ENCODE measurements at regions not wholly inside any gene's neighbourhood (a gene's known extent, or its start where the extent isn't known, plus 50 kb on each side); places are given as distances from the start of the nearest gene placed in this dataset.

GRCh38 chr2:236739663-236740062 lies 170.0 kb downstream of the ACKR3 start:
- TF ChIP-seq, protein P1, sequence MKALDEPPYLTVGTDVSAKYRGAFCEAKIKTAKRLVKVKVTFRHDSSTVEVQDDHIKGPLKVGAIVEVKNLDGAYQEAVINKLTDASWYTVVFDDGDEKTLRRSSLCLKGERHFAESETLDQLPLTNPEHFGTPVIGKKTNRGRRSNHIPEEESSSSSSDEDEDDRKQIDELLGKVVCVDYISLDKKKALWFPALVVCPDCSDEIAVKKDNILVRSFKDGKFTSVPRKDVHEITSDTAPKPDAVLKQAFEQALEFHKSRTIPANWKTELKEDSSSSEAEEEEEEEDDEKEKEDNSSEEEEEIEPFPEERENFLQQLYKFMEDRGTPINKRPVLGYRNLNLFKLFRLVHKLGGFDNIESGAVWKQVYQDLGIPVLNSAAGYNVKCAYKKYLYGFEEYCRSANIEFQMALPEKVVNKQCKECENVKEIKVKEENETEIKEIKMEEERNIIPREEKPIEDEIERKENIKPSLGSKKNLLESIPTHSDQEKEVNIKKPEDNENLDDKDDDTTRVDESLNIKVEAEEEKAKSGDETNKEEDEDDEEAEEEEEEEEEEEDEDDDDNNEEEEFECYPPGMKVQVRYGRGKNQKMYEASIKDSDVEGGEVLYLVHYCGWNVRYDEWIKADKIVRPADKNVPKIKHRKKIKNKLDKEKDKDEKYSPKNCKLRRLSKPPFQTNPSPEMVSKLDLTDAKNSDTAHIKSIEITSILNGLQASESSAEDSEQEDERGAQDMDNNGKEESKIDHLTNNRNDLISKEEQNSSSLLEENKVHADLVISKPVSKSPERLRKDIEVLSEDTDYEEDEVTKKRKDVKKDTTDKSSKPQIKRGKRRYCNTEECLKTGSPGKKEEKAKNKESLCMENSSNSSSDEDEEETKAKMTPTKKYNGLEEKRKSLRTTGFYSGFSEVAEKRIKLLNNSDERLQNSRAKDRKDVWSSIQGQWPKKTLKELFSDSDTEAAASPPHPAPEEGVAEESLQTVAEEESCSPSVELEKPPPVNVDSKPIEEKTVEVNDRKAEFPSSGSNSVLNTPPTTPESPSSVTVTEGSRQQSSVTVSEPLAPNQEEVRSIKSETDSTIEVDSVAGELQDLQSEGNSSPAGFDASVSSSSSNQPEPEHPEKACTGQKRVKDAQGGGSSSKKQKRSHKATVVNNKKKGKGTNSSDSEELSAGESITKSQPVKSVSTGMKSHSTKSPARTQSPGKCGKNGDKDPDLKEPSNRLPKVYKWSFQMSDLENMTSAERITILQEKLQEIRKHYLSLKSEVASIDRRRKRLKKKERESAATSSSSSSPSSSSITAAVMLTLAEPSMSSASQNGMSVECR (CRISPR knock-in tag; IDR thresholded peaks at IDR 0.05; ENCODE audit: borderline replicate concordance), result no peak
- TF ChIP-seq, protein P2, sequence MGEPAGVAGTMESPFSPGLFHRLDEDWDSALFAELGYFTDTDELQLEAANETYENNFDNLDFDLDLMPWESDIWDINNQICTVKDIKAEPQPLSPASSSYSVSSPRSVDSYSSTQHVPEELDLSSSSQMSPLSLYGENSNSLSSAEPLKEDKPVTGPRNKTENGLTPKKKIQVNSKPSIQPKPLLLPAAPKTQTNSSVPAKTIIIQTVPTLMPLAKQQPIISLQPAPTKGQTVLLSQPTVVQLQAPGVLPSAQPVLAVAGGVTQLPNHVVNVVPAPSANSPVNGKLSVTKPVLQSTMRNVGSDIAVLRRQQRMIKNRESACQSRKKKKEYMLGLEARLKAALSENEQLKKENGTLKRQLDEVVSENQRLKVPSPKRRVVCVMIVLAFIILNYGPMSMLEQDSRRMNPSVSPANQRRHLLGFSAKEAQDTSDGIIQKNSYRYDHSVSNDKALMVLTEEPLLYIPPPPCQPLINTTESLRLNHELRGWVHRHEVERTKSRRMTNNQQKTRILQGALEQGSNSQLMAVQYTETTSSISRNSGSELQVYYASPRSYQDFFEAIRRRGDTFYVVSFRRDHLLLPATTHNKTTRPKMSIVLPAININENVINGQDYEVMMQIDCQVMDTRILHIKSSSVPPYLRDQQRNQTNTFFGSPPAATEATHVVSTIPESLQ (CRISPR knock-in tag; IDR thresholded peaks at IDR 0.05), result no peak
- no peak for TF ChIP-seq KAT7 (CRISPR knock-in tag; IDR thresholded peaks at IDR 0.05; ENCODE audit: borderline replicate concordance)
- TF ChIP-seq, protein P3, sequence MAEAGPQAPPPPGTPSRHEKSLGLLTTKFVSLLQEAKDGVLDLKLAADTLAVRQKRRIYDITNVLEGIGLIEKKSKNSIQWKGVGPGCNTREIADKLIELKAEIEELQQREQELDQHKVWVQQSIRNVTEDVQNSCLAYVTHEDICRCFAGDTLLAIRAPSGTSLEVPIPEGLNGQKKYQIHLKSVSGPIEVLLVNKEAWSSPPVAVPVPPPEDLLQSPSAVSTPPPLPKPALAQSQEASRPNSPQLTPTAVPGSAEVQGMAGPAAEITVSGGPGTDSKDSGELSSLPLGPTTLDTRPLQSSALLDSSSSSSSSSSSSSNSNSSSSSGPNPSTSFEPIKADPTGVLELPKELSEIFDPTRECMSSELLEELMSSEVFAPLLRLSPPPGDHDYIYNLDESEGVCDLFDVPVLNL (CRISPR knock-in tag; IDR thresholded peaks at IDR 0.05; ENCODE audit: borderline replicate concordance, low read depth), result no peak
- TF ChIP-seq, protein P4, sequence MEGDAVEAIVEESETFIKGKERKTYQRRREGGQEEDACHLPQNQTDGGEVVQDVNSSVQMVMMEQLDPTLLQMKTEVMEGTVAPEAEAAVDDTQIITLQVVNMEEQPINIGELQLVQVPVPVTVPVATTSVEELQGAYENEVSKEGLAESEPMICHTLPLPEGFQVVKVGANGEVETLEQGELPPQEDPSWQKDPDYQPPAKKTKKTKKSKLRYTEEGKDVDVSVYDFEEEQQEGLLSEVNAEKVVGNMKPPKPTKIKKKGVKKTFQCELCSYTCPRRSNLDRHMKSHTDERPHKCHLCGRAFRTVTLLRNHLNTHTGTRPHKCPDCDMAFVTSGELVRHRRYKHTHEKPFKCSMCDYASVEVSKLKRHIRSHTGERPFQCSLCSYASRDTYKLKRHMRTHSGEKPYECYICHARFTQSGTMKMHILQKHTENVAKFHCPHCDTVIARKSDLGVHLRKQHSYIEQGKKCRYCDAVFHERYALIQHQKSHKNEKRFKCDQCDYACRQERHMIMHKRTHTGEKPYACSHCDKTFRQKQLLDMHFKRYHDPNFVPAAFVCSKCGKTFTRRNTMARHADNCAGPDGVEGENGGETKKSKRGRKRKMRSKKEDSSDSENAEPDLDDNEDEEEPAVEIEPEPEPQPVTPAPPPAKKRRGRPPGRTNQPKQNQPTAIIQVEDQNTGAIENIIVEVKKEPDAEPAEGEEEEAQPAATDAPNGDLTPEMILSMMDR (IDR thresholded peaks at IDR 0.05), result no peak
- no peak for TF ChIP-seq AR (CRISPR knock-in tag; IDR thresholded peaks at IDR 0.05)
- no peak for TF ChIP-seq ZNF281 (CRISPR knock-in tag; IDR thresholded peaks at IDR 0.05)
- no peak for TF ChIP-seq NR2C2 (CRISPR knock-in tag; IDR thresholded peaks at IDR 0.05)
- TF ChIP-seq MAX (CRISPR knock-in tag; IDR thresholded peaks at IDR 0.05), result no peak
- TF ChIP-seq, protein P5, sequence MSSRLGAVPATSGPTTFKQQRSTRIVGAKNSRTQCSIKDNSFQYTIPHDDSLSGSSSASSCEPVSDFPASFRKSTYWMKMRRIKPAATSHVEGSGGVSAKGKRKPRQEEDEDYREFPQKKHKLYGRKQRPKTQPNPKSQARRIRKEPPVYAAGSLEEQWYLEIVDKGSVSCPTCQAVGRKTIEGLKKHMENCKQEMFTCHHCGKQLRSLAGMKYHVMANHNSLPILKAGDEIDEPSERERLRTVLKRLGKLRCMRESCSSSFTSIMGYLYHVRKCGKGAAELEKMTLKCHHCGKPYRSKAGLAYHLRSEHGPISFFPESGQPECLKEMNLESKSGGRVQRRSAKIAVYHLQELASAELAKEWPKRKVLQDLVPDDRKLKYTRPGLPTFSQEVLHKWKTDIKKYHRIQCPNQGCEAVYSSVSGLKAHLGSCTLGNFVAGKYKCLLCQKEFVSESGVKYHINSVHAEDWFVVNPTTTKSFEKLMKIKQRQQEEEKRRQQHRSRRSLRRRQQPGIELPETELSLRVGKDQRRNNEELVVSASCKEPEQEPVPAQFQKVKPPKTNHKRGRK (CRISPR knock-in tag; IDR thresholded peaks at IDR 0.05; ENCODE audit: borderline replicate concordance), result no peak
- no peak for TF ChIP-seq USF2 (CRISPR knock-in tag; IDR thresholded peaks at IDR 0.05)
- TF ChIP-seq JUN (CRISPR knock-in tag; IDR thresholded peaks at IDR 0.05), result no peak
